Adrenal gland (tissue), 9 donors: ENCODE measurements at regions not wholly inside any gene's neighbourhood (a gene's known extent, or its start where the extent isn't known, plus 50 kb on each side); places are given as distances from the start of the nearest gene placed in this dataset.

Experiments
- DNase-seq, 7 donors: peaks; one replicate each; pipeline ENCODE4 v3.0.0-alpha.2; 2019 to 2020
- H3K27ac ChIP-seq, 5 donors: fragments of 200-600 bp; sonication (generic) in 4 of 5; 1 replicate in 3 of 5; 2 replicates in 2 of 5; pipeline versions ENCODE4 v1.5.1 to v1.8.0; 2016 to 2020; ENCODE audit warnings: mild to moderate bottlenecking in 1 of 5
- H3K27me3 ChIP-seq: fragments of 200-600 bp; 2 replicates; pipeline ENCODE4 v1.8.0; 2021
- H3K36me3 ChIP-seq, 2 donors: fragments of 200-600 bp; replicated peaks in 1 of 2; 1 replicate in 1 of 2; 2 replicates in 1 of 2; pipeline versions ENCODE4 v1.5.1 to v1.8.0; 2018 to 2022
- H3K4me1 ChIP-seq, 2 donors: fragments of 200-600 bp; replicated peaks in 1 of 2; 1 replicate in 1 of 2; 2 replicates in 1 of 2; pipeline versions ENCODE4 v1.5.1 to v1.8.0; 2018 to 2021
- H3K4me3 ChIP-seq, 4 donors: fragments of 200-600 bp; sonication (generic) in 3 of 4; one replicate each; pipeline ENCODE4 v1.5.1; 2016 to 2018
- H3K9me3 ChIP-seq, 3 donors: fragments of 200-600 bp; sonication (generic) in 1 of 3; replicated peaks in 1 of 3; 1 replicate in 2 of 3; 2 replicates in 1 of 3; pipeline versions ENCODE4 v1.5.1 to v1.8.0; 2016 to 2021
- CTCF ChIP-seq, 6 experiments: fragments of 450-650 bp in 4 of 6; fragments of 200-600 bp in 2 of 6; sonication (generic) in 1 of 6; IDR thresholded peaks; 1 replicate in 5 of 6; 2 replicates in 1 of 6; pipeline versions ENCODE4 v1.5.1 to v1.8.0; 2016 to 2021; ENCODE audit warnings: antibody characterized with exemption in 6 of 6, mild to moderate bottlenecking in 2 of 6, moderate library complexity in 1 of 6
- POLR2A ChIP-seq, 2 donors: fragments of 450-650 bp; IDR thresholded peaks; one replicate each; pipeline ENCODE4 v1.6.1; 2017; ENCODE audit warnings: antibody characterized with exemption in 2 of 2, mild to moderate bottlenecking in 2 of 2, moderate library complexity in 1 of 2
- WGBS, 4 donors: extraction: QIAGEN DNeasy Blood & Tissue Kit in 2 of 4; methylation state at CpG; one replicate each; pipeline versions ENCODE4 v1.1.5 to v1.1.7; 2013 to 2017; 5-methylcytosine and 5-hydroxymethylcytosine counted together
- intact Hi-C, 2 donors: fragments of 100-400 bp; cut with DNase I; formaldehyde crosslinking; loops; one replicate each; pipeline versions ENCODE4 v1.14.1 to v1.15.0; 2022 to 2023
- donor health status: healthy with polysubstance abuse.
- donor health status: Bipolar disorder and iron deficiency.
- donor health status: DM: yes; HTN: yes; CAD: no.
- donor health status: DM: no; HTN: no; CAD: no.
- donor health status: DM: no; HTN: no; CAD: no.

DNA sequence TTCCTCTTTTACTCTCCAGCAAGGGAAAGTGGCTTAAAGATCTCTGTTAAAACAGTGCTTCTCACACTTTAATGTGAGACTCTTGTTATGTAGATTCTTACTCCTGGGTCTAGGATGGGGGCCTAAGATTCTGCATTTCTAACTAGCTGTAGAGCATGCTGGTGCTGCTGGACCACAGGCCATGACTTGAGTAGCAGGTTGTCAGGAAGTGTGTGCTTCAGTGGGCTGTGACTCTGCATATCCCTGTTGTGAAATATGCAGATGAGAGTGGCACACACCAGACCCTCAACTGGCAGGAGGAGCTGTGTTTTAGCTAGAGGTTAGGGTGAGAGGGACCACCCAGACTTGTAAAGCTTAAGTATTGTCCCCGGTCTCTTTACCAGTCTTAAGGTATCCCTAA lies 191.1 kb upstream of the DMRT1 start:
- 70 to 85% (median 77%) methylated on average over 1 of the region's 1 CpG for WGBS, 4 donors
- H3K9me3 ChIP-seq: no peaks in the 10 kb centered on the region
- no peaks in the 10 kb centered on the region for H3K36me3 ChIP-seq
- H3K27me3 ChIP-seq: no peaks in the 10 kb centered on the region
- peak overlapping the region in 1 of 4 donors; percentile 31 for H3K4me3 ChIP-seq
- H3K27ac ChIP-seq: peak overlapping the region in 1 of 5 donors; percentile 6
- no peak for TF ChIP-seq POLR2A (IDR thresholded peaks at IDR 0.05)
- intact Hi-C loops: no loop called here
- no peak for DNase-seq
- H3K4me1 ChIP-seq: peaks cover 0 to 7% of the 10 kb centered on the region in 2 donors

DNA sequence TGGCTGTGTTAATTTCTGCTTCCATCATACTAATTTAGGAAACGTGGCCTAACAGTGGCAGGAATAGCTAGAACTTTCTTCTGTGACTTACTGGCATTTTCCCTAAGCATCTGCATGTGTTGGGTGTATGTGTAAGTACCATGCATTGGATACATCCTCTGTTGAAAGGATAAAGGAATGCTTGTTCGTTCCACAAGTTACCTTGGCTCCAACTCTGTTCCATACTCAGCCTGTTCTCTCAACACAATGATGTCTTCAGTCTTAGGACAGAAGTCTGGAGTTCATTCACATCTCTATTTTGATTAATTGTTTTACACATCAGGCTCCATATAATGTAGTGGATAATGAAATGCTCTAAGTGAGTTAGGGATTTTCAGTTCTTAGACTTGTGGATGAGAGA lies 190.1 kb upstream of the DMRT1 start:
- Histone ChIP-seq H3K4me3 (no peak overlapping the region), H3K9me3 (no peaks in the 10 kb centered on the region), H3K27ac (no peak overlapping the region), H3K36me3 (no peaks in the 10 kb centered on the region), H3K4me1 (peaks cover 0 to 15% of the 10 kb centered on the region in 2 donors), H3K27me3 (no peaks in the 10 kb centered on the region)
- 65 to 85% (median 75%) methylated on average over 2 of the region's 2 CpGs for WGBS, 4 donors
- intact Hi-C loops: no loop called here
- TF ChIP-seq CTCF (IDR thresholded peaks at IDR 0.05) (no peak), POLR2A (IDR thresholded peaks at IDR 0.05) (no peak)
- no peak for DNase-seq

GRCh38 chr9:652914-653313 lies 188.6 kb upstream of the DMRT1 start:
- Histone ChIP-seq H3K9me3 (no peaks in the 10 kb centered on the region), H3K4me3 (no peak overlapping the region), H3K36me3 (no peaks in the 10 kb centered on the region), H3K27ac (no peak overlapping the region), H3K4me1 (peaks cover 0 to 16% of the 10 kb centered on the region in 2 donors), H3K27me3 (no peaks in the 10 kb centered on the region)
- DNase-seq: peak in 5 of 7 donors; percentile 13 to 56 (median 34)
- intact Hi-C loops: no loop called here
- TF ChIP-seq POLR2A (IDR thresholded peaks at IDR 0.05) (no peak), CTCF (IDR thresholded peaks at IDR 0.05) (no peak)
- 74 to 85% (median 79%) methylated on average over 8 to 9 of the region's 9 CpGs for whole genome bisulfite sequencing, 4 donors

- TF ChIP-seq POLR2A (IDR thresholded peaks at IDR 0.05) (no peak), CTCF (IDR thresholded peaks at IDR 0.05) (no peak)
- 65 to 81% (median 68%) methylated on average over 2 of the region's 2 CpGs for WGBS, 4 donors
- intact Hi-C loops: no loop called here
- no peak overlapping the region for H3K4me3 ChIP-seq
- peaks cover 0 to 16% of the 10 kb centered on the region in 2 donors for H3K4me1 ChIP-seq
- H3K9me3 ChIP-seq: no peaks in the 10 kb centered on the region
- no peak overlapping the region for H3K27ac ChIP-seq
- DNase-seq: no peak
- H3K27me3 ChIP-seq: no peaks in the 10 kb centered on the region
- no peaks in the 10 kb centered on the region for H3K36me3 ChIP-seq
Measured at GRCh38 chr9:653421-653820, 188.1 kb upstream of the DMRT1 start.

DNA sequence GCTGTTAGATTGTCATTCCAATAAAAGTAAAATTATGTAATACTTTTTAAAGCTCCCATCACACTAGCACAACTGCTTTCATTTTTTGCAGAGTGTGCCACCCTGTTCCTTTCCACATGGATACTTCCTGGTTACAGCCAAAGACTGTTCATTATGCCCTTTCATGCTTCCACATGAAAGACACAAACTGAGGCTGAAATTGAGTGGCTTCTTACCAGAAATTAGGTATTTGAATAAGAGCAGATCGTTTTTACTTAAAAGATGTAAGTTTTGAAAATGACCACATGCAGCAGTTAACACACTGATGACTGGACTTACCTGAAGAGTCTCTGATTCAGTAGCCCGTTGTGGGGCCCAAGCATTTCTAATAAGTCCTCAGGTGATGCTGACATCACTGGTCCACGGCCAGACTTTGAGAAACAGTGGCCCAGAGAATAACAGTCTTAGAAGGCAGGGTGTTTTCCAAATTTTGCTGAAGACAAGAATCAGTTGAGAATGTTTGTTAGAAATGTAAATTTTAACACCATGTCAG lies 187.6 kb upstream of the DMRT1 start:
- 59 to 83% (median 79%) methylated on average over 3 of the region's 3 CpGs for WGBS, 4 donors
- H3K36me3 ChIP-seq: no peaks in the 10 kb centered on the region
- peaks cover 0 to 16% of the 10 kb centered on the region in 2 donors for H3K4me1 ChIP-seq
- no peaks in the 10 kb centered on the region for H3K9me3 ChIP-seq
- DNase-seq: no peak
- TF ChIP-seq POLR2A (IDR thresholded peaks at IDR 0.05): no peak
- TF ChIP-seq CTCF (IDR thresholded peaks at IDR 0.05): no peak
- no peaks in the 10 kb centered on the region for H3K27me3 ChIP-seq
- no peak overlapping the region for H3K27ac ChIP-seq
- intact Hi-C loops: no loop called here
- no peak overlapping the region for H3K4me3 ChIP-seq
